ENCODE measurements at regions not wholly inside any gene's neighbourhood (a gene's known extent, or its start where the extent isn't known, plus 50 kb on each side); places are given as distances from the start of the nearest gene placed in this dataset.

- Histone ChIP-seq H3K27me3 (ENCODE audit: control insufficient read depth in 2 of 2, insufficient read depth in 2 of 2, low read length in 2 of 2) (no peaks in the 10 kb centered on the region), H3K4me2 (ENCODE audit: insufficient read depth, low read length) (no peak overlapping the region), H3K9me1 (replicated peaks; ENCODE audit: control insufficient read depth, extremely low read depth, insufficient read depth, low read length) (no peaks in the 10 kb centered on the region), H4K20me1 (replicated peaks; ENCODE audit: control insufficient read depth, extremely low read depth, insufficient read depth, low read length) (no peaks in the 10 kb centered on the region), H3K4me1 (ENCODE audit: control insufficient read depth, extremely low read depth, insufficient read depth, low read length) (no peaks in the 10 kb centered on the region), H3K4me3 (replicated peaks in 1 of 3; ENCODE audit: insufficient read depth in 1 of 3, low read depth in 1 of 3, low read length in 3 of 3) (no peak overlapping the region), H3K9me3 (replicated peaks; ENCODE audit: control insufficient read depth, insufficient read depth, low read length) (no peaks in the 10 kb centered on the region), H2AFZ (ENCODE audit: low read depth, low read length) (no peak overlapping the region), H3K27ac (ENCODE audit: insufficient read depth, low read depth, low read length) (no peak overlapping the region), H3K79me2 (ENCODE audit: control insufficient read depth, insufficient read depth, low read length) (no peaks in the 10 kb centered on the region), H3K9ac (replicated peaks; ENCODE audit: extremely low read depth, insufficient read depth, low read length) (no peak overlapping the region), H3K36me3 (ENCODE audit: control insufficient read depth in 2 of 2, extremely low read depth in 1 of 2, insufficient read depth in 2 of 2, low read length in 2 of 2) (no peaks in the 10 kb centered on the region)
- POLR2A ChIA-PET, result no interaction called here
- CTCF ChIA-PET, result no interaction called here
- intact Hi-C loops (cut with micrococcal nuclease), result no loop called here
- DNase-seq (ENCODE audit: low read depth, low spot score) (no peak), FAIRE-seq (no peak)
- BruUV-seq (replicated peaks), result no TSS peak
- no peak for TF ChIP-seq MAX (IDR thresholded peaks at IDR 0.05; ENCODE audit: insufficient read depth, insufficient read length)
- no peak for TF ChIP-seq POLR2A (IDR thresholded peaks at IDR 0.05; ENCODE audit: low read depth, low read length)
- TF ChIP-seq JUN (IDR thresholded peaks at IDR 0.05; ENCODE audit: borderline replicate concordance, insufficient read depth, insufficient read length, low read depth), result no peak
- no peak for TF ChIP-seq FOS (IDR thresholded peaks at IDR 0.05; ENCODE audit: borderline replicate concordance, insufficient read depth, low read length)
- TF ChIP-seq POLR2AphosphoS5 (IDR thresholded peaks at IDR 0.05; ENCODE audit: insufficient read depth, low read depth, low read length), result no peak
- no peak for TF ChIP-seq EZH2 (IDR thresholded peaks at IDR 0.05; ENCODE audit: borderline replicate concordance, low read depth, low read length, severe bottlenecking)
- TF ChIP-seq GATA2 (IDR thresholded peaks at IDR 0.05; ENCODE audit: insufficient read depth, insufficient read length, low read depth, low read length), result no peak
- TF ChIP-seq MYC (IDR thresholded peaks at IDR 0.05; ENCODE audit: low read depth, low read length), result no peak
- TF ChIP-seq CTCF (IDR thresholded peaks at IDR 0.05; ENCODE audit: extremely low read depth in 1 of 2, insufficient read depth in 1 of 2, low read depth in 1 of 2, low read length in 2 of 2), result no peak
- dilution Hi-C loops (cut with MboI; ENCODE audit: extremely low pct_ligation_motif_present, low sequenced_read_pairs), result no loop called here
Observed at GRCh38 chr7:144908943-144909556, 73.2 kb upstream of the TPK1 start.

All from endothelial cell of umbilical vein (primary cell).